Neural cell (in vitro differentiated cells): ENCODE measurements at regions not wholly inside any gene's neighbourhood (a gene's known extent, or its start where the extent isn't known, plus 50 kb on each side); places are given as distances from the start of the nearest gene placed in this dataset.

ENCODE experiments used
- H2AFZ ChIP-seq: fragments of 200-600, 300-800 bp; sonication (generic), shearing (Covaris generic); 2 replicates; pipeline ENCODE4 v1.6.0; 2014; ENCODE audit warnings: low read depth, mild to moderate bottlenecking, antibody characterized with exemption, low read length, moderate library complexity
- H3F3A ChIP-seq: fragments of 200-600 bp; shearing (Covaris generic); 2 replicates; pipeline ENCODE4 v1.6.1; 2016; ENCODE audit warnings: mild to moderate bottlenecking, moderate library complexity, mixed read lengths, antibody characterized with exemption, low read length; ENCODE audit not compliant: insufficient read depth, poor library complexity, severe bottlenecking
- H3K27ac ChIP-seq: fragments of 200-600, 300-800 bp; sonication (generic), shearing (Covaris generic); 2 replicates; pipeline ENCODE4 v1.5.1; 2014; ENCODE audit warnings: mild to moderate bottlenecking, low read length, moderate library complexity
- H3K27me3 ChIP-seq: fragments of 300-800, 200-600 bp; sonication (generic), shearing (Covaris generic); 2 replicates; pipeline ENCODE4 v1.6.0; 2014; ENCODE audit warnings: mild to moderate bottlenecking, low read depth, low read length, moderate library complexity; ENCODE audit not compliant: insufficient read depth
- H3K36me3 ChIP-seq: fragments of 300-800, 200-600 bp; sonication (generic), shearing (Covaris generic); 2 replicates; pipeline ENCODE4 v1.5.1; 2014; ENCODE audit warnings: mild to moderate bottlenecking, antibody characterized with exemption, low read length, moderate library complexity; ENCODE audit not compliant: insufficient read depth
- H3K4me2 ChIP-seq: fragments of 300-800, 200-600 bp; sonication (generic), shearing (Covaris generic); 2 replicates; pipeline ENCODE4 v1.6.0; 2014; ENCODE audit warnings: mild to moderate bottlenecking, low read length
- H3K4me3 ChIP-seq: fragments of 300-800, 200-600 bp; sonication (generic), shearing (Covaris generic); 2 replicates; pipeline ENCODE4 v1.5.1; 2014; ENCODE audit warnings: mild to moderate bottlenecking, low read length, moderate library complexity
- H3K79me2 ChIP-seq: fragments of 200-600 bp; shearing (Covaris generic); replicated peaks from 2 replicates; pipeline ENCODE4 v1.6.0; 2014; ENCODE audit warnings: mild to moderate bottlenecking, low read length, moderate library complexity; ENCODE audit not compliant: insufficient read depth
- H3K9ac ChIP-seq: fragments of 300-800, 200-600 bp; sonication (generic), shearing (Covaris generic); 2 replicates; pipeline ENCODE4 v1.6.1; 2016; ENCODE audit warnings: mild to moderate bottlenecking, low read length, mixed read lengths
- H3K9me2 ChIP-seq: fragments of 200-600 bp; shearing (Covaris generic); 2 replicates; pipeline ENCODE4 v1.6.1; 2016; ENCODE audit warnings: mild to moderate bottlenecking, low read length, mixed read lengths; ENCODE audit not compliant: insufficient read depth
- H3K9me3 ChIP-seq: fragments of 200-600, 300-800 bp; sonication (generic), shearing (Covaris generic); 2 replicates; pipeline ENCODE4 v1.6.1; 2016; ENCODE audit warnings: mild to moderate bottlenecking, mixed run types, low read length, moderate library complexity, mixed read lengths
- H4K20me1 ChIP-seq: fragments of 200-600 bp; shearing (Covaris generic); 2 replicates; pipeline ENCODE4 v1.6.1; 2016; ENCODE audit warnings: mild to moderate bottlenecking, mixed run types; ENCODE audit not compliant: insufficient read depth
- CTCF ChIP-seq: fragments of 450-650 bp; IDR thresholded peaks from 2 replicates; pipeline ENCODE4 v1.5.1; 2014; ENCODE audit warnings: antibody characterized with exemption, mild to moderate bottlenecking, moderate library complexity; ENCODE audit not compliant: poor library complexity, severe bottlenecking
- EP300 ChIP-seq: fragments of 450-650 bp; conservative IDR thresholded peaks from 2 replicates; pipeline ENCODE4 v1.6.1; 2014; ENCODE audit warnings: antibody characterized with exemption, mild to moderate bottlenecking, moderate library complexity; ENCODE audit not compliant: poor library complexity, severe bottlenecking
- EZH2 ChIP-seq: fragments of 200-600, 300-800 bp; shearing (Covaris generic), sonication (generic); IDR thresholded peaks from 2 replicates; pipeline ENCODE4 v1.6.1; 2014; ENCODE audit warnings: antibody characterized with exemption, low read length, borderline replicate concordance, mild to moderate bottlenecking; ENCODE audit not compliant: insufficient read depth, poor library complexity, severe bottlenecking
- MXI1 ChIP-seq: fragments of 450-650 bp; conservative IDR thresholded peaks from 2 replicates; pipeline ENCODE4 v1.6.1; 2014; ENCODE audit warnings: antibody characterized with exemption, mild to moderate bottlenecking; ENCODE audit not compliant: poor library complexity, severe bottlenecking
- POLR2AphosphoS5 ChIP-seq: IDR thresholded peaks from 2 replicates; pipeline ENCODE4 v1.6.1; 2012
- RAD21 ChIP-seq: fragments of 450-650 bp; conservative IDR thresholded peaks from 2 replicates; pipeline ENCODE4 v1.6.1; 2014; ENCODE audit warnings: antibody characterized with exemption, mild to moderate bottlenecking, moderate library complexity
- REST ChIP-seq: IDR thresholded peaks from 2 replicates; pipeline ENCODE4 v1.6.1; 2012; ENCODE audit warnings: borderline replicate concordance
- SMC3 ChIP-seq: fragments of 450-650 bp; conservative IDR thresholded peaks from 2 replicates; pipeline ENCODE4 v1.6.1; 2014; ENCODE audit warnings: antibody characterized with exemption, mild to moderate bottlenecking, moderate library complexity; ENCODE audit not compliant: poor library complexity
- TAF1 ChIP-seq: IDR thresholded peaks from 2 replicates; pipeline ENCODE4 v1.6.1; 2012; ENCODE audit warnings: low read depth

- no peaks in the 10 kb centered on the region for H3K9me3 ChIP-seq
- H3K4me2 ChIP-seq: no peak overlapping the region
- TF ChIP-seq MXI1 (no peak), SMC3 (no peak), CTCF (no peak), EZH2 (no peak), EP300 (no peak), POLR2AphosphoS5 (no peak), TAF1 (no peak), REST (no peak), RAD21 (no peak)
- H3F3A ChIP-seq: no peaks in the 10 kb centered on the region
- no peaks in the 10 kb centered on the region for H3K27me3 ChIP-seq
- no peaks in the 10 kb centered on the region for H3K36me3 ChIP-seq
- no peak overlapping the region for H3K4me3 ChIP-seq
- H2AFZ ChIP-seq: no peak overlapping the region
- no peak overlapping the region for H3K9ac ChIP-seq
- H4K20me1 ChIP-seq: no peaks in the 10 kb centered on the region
- H3K9me2 ChIP-seq: no peaks in the 10 kb centered on the region
- no peak overlapping the region for H3K27ac ChIP-seq
- H3K79me2 ChIP-seq: no peaks in the 10 kb centered on the region
Measured at GRCh38 chr9:107836300-107836699, 346.7 kb upstream of the KLF4 start.

DNA sequence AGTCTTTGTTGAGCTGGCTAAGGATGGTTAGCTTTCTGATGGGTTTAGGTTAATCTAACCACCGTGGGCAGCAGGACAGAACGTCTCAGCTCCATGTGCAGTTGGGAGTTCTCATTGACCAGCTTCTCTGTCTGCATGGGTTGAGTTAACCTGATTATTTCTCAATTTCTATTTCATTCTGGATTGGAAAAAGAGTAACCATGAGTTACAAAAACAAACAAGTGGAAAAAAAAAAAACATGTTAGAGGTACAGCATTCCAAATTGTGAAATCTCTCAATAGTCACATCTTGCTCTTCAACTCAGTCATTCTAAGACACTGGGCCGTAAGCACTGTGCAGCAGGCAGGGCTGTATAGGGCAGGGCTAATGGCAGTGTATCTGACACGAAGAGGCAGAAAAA, 343.7 kb upstream of the KLF4 start:
- H3K79me2 ChIP-seq: no peaks in the 10 kb centered on the region
- no peaks in the 10 kb centered on the region for H4K20me1 ChIP-seq
- no peaks in the 10 kb centered on the region for H3K36me3 ChIP-seq
- no peaks in the 10 kb centered on the region for H3F3A ChIP-seq
- H3K9me2 ChIP-seq: no peaks in the 10 kb centered on the region
- H3K4me2 ChIP-seq: no peak overlapping the region
- H2AFZ ChIP-seq: no peak overlapping the region
- H3K4me3 ChIP-seq: peak overlapping the region; percentile 12
- peaks cover 5% of the 10 kb centered on the region for H3K9me3 ChIP-seq
- H3K9ac ChIP-seq: no peak overlapping the region
- no peaks in the 10 kb centered on the region for H3K27me3 ChIP-seq
- TF ChIP-seq EZH2 (no peak), CTCF (no peak), REST (no peak), EP300 (no peak)
- no peak overlapping the region for H3K27ac ChIP-seq
